ENCODE measurements at regions not wholly inside any gene's neighbourhood (a gene's known extent, or its start where the extent isn't known, plus 50 kb on each side); places are given as distances from the start of the nearest gene placed in this dataset.

GRCh38 chr1:199629624-199630023 is 397.9 kb upstream of the NR5A2 start:
- Histone ChIP-seq H3K36me3 (no peaks in the 10 kb centered on the region), H3K9me3 (no peaks in the 10 kb centered on the region), H3K27ac (no peak overlapping the region), H3K4me1 (no peaks in the 10 kb centered on the region), H3K27me3 (no peaks in the 10 kb centered on the region), H3K4me3 (replicated peaks in 1 of 3) (no peak overlapping the region)
- 88 to 89% methylated on average over 4 of the region's 4 CpGs for WGBS, 2 donors
- no peak for DNase-seq
- intact Hi-C loops (cut with DNase I): no loop called here
- TF ChIP-seq POLR2A (IDR thresholded peaks at IDR 0.05): no peak
- TF ChIP-seq CTCF (IDR thresholded peaks at IDR 0.05): no peak

- TF ChIP-seq POLR2A (IDR thresholded peaks at IDR 0.05) (no peak), CTCF (IDR thresholded peaks at IDR 0.05) (no peak)
- intact Hi-C loops (cut with DNase I): no loop called here
- H3K9me3 ChIP-seq: no peaks in the 10 kb centered on the region
- DNase-seq: no peak
- no peak overlapping the region for H3K4me3 ChIP-seq (replicated peaks in 1 of 3)
- no peak overlapping the region for H3K27ac ChIP-seq
- H3K4me1 ChIP-seq: no peaks in the 10 kb centered on the region
- 79 to 86% methylated on average over 1 of the region's 1 CpG for WGBS, 2 donors
- no peaks in the 10 kb centered on the region for H3K27me3 ChIP-seq
- H3K36me3 ChIP-seq: no peaks in the 10 kb centered on the region
Observed at GRCh38 chr1:199639453-199639852, 388.1 kb upstream of the NR5A2 start.

DNA sequence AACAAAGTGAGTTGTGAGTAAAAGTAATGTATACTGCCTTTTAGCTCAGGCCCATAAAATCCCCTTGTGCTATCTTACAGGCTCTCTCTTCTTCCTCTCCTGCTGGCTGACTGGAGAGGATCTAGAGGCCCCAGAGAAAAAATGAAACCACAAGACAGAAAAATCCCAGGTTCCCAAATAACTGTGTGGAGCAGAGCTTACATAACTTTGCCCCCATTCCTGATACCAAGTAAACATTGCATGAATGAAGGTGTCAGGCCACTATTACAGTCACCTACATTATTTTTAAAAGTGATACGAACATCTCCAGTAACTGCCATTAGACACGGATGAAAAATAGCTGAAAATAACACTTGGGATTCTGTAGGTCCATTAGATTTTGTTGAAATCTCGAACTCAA is 386.0 kb upstream of the NR5A2 start:
- no peak for DNase-seq
- Histone ChIP-seq H3K4me1 (no peaks in the 10 kb centered on the region), H3K27me3 (no peaks in the 10 kb centered on the region), H3K9me3 (no peaks in the 10 kb centered on the region), H3K4me3 (replicated peaks in 1 of 3) (no peak overlapping the region), H3K36me3 (no peaks in the 10 kb centered on the region), H3K27ac (no peak overlapping the region)
- intact Hi-C loops (cut with DNase I): no loop called here
- WGBS, 2 donors: 86 to 87% methylated on average over 3 of the region's 3 CpGs
- TF ChIP-seq CTCF (IDR thresholded peaks at IDR 0.05) (no peak), POLR2A (IDR thresholded peaks at IDR 0.05) (no peak)

- Histone ChIP-seq H3K4me1 (no peaks in the 10 kb centered on the region), H3K27ac (no peak overlapping the region), H3K9me3 (no peaks in the 10 kb centered on the region), H3K27me3 (no peaks in the 10 kb centered on the region), H3K4me3 (replicated peaks in 1 of 3) (no peak overlapping the region), H3K36me3 (no peaks in the 10 kb centered on the region)
- intact Hi-C loops (cut with DNase I): no loop called here
- DNase-seq: no peak
- 48 to 51% methylated on average over 1 of the region's 1 CpG for WGBS, 2 donors
- TF ChIP-seq CTCF (IDR thresholded peaks at IDR 0.05) (no peak), POLR2A (IDR thresholded peaks at IDR 0.05) (no peak)
Observed at GRCh38 chr1:199644912-199645311, 382.6 kb upstream of the NR5A2 start.

DNA sequence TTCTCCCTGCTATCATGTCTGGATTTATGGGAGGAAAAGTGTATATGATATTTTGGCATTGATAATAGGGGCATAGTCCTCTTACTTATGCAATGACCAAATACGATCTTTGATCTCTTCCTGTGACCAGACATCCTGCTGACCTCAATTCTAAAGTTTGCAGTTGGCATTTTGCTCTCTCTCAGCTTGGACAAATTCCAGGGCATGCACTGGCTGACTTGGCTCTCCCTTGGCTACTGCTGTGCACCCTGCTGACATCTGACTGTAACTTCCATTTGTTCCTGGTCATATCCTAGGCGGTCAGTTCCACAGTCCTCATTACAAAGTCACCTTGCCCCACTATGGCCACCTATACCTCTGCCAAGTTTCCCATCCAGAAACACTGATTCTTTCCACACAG is 380.7 kb upstream of the NR5A2 start:
- WGBS, 2 donors: 71 to 74% methylated on average over 2 of the region's 2 CpGs
- Histone ChIP-seq H3K27ac (no peak overlapping the region), H3K4me1 (no peaks in the 10 kb centered on the region), H3K27me3 (no peaks in the 10 kb centered on the region), H3K36me3 (no peaks in the 10 kb centered on the region), H3K9me3 (no peaks in the 10 kb centered on the region), H3K4me3 (replicated peaks in 1 of 3) (no peak overlapping the region)
- intact Hi-C loops (cut with DNase I): no loop called here
- DNase-seq: no peak
- TF ChIP-seq CTCF (IDR thresholded peaks at IDR 0.05) (no peak), POLR2A (IDR thresholded peaks at IDR 0.05) (no peak)

Measured in thyroid gland (tissue), 4 donors.